ENCODE measurements at regions not wholly inside any gene's neighbourhood (a gene's known extent, or its start where the extent isn't known, plus 50 kb on each side); places are given as distances from the start of the nearest gene placed in this dataset.
"Not testable (repeated sequence)": the region's sequence is repeated elsewhere in the genome, so short reads cannot be mapped to it uniquely, and the experiment has no call there.

GRCh38 chr2:175829741-175830140, 172.3 kb downstream of the LNPK start:
- DNase-seq (ENCODE audit: low read depth) = no peak

GRCh38 chr2:175827856-175828255, 174.2 kb downstream of the LNPK start:
- DNase-seq (ENCODE audit: low read depth) = no peak

DNA sequence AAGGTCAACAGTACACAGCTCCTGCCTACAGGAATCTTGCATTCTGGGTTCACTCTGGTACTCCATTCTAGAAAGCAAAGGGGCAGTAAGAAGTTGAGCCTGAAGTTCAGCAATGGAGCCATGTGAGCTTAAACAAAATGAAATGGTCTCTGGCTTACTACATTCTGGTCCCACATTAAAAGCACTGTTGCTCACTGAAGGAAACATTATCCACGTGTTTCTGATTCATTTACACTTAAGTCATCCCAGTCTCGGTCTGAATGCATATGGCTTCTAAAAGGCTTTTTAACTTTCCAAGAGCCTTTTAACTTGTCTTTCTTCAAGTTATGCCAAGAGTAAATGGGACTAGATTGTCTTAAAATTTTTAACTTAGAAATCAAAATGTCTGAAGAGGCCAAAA, 177.8 kb downstream of the LNPK start:
- DNase-seq (ENCODE audit: low read depth) = no peak

- no peak for DNase-seq (ENCODE audit: low read depth)
Measured at GRCh38 chr2:175823707-175824073, 178.4 kb downstream of the LNPK start.

GRCh38 chr2:175823002-175823706, 178.9 kb downstream of the LNPK start:
- no peak for DNase-seq (ENCODE audit: low read depth)

DNA sequence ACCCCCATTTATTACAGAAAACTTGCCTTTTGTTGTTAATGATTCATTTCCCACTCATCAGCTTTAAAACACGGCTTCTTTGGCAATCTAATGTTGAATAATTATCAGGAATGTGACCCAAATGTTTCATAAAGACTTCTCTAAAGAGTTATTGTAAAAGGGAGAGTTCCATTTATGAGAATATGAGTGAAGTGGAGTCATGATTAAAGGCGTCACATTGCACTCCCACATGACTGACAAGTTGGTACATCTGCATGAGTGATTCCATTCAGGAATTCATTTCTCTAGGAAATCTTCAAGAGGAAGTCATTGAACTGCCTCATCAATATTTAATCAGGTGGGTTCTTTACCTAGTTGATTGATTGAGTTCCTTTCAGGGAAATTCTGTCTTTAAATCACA, 184.8 kb downstream of the LNPK start:
- DNase-seq (ENCODE audit: low read depth) = no peak

GRCh38 chr2:175815537-175815936, 186.5 kb downstream of the LNPK start:
- no peak for DNase-seq (ENCODE audit: low read depth)

DNA sequence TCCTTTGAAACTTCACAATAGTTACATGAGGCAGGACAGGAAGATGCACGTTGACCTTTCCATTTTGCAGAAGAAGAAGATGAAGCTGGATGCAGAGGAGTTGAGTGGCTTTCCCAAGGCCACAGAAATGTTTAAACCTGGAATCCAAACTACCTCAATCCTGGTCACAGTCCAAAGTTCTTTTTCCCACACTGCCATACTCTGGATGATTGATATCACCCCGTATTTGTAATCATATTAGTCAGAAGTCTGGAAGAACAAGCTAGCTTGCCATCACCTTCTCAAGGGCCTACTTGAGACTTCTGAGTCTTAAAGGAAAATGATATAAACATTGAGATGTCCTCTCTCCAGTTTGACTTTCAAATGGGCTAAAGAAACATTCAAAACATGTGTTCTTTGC, 190.1 kb downstream of the LNPK start:
- DNase-seq (ENCODE audit: low read depth) = no peak

DNA sequence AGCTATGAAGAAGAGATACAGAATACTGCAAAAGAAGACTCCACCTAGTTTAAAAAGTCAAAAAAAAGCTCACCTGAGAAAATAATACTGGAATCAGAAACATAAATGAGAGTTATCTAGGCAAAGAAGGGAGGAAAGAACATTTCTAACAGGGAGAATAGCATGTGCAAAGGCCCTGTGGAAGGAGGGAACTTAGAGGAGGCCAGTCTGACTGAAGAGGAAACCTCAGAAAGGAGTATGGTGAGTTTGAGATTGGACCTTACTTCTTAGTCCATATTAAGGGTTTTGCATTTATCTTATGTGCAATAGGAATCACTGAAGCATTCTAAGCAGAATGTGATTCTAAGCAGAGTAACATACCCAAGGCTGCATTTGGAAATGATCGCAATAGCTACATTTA, 193.2 kb downstream of the LNPK start:
- no peak for DNase-seq (ENCODE audit: low read depth)

DNA sequence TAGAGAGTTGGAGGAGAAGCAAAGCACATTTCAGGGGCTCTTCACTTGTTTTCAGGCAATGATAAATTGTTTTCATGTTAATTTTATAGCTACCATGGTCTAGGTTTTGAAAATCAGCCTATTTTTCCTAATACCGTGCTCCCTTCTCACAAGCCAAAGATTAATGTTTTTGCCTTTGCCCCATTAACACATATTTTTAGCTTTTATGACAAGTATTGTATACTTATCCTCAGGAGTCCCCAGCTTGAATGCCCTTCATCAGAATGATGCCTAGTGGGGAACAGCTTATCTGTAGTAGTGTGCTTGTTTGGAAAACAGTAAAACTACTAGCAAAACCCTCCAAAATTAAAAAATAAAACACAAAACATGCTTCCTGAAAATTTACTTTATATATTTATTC, 194.0 kb downstream of the LNPK start:
- no peak for DNase-seq (ENCODE audit: low read depth)

GRCh38 chr2:175807031-175807873, 194.8 kb downstream of the LNPK start:
- DNase-seq (ENCODE audit: low read depth) = peak; percentile 3

- no peak for DNase-seq (ENCODE audit: low read depth)
Measured at GRCh38 chr2:175806570-175806969, 195.5 kb downstream of the LNPK start.

- no peak for DNase-seq (ENCODE audit: low read depth)
Measured at GRCh38 chr2:175806125-175806490, 196.0 kb downstream of the LNPK start.

GRCh38 chr2:175805442-175806124, 196.5 kb downstream of the LNPK start:
- DNase-seq (ENCODE audit: low read depth) = no peak

- DNase-seq (ENCODE audit: low read depth) = no peak
Measured at GRCh38 chr2:175804122-175804521, 197.9 kb downstream of the LNPK start.

DNA sequence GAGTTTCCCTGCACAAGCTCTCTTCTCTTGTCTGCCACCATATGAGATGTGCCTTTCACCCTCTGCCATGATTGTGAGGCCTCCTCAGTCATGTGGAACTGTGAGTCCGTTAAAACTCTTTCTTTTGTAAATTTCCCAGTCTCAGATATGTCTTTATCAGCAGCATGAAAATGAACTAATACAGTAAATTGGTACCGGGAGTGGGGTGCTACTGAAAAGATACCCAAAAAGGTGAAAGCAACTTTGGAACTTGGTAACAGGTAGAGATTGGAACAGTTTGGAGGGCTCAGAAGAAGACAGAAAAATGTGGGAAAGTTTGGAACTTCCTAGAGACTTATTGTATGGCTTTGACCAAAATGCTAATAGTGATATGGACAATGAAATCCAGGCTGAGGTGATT, 205.6 kb downstream of the LNPK start:
- not testable (repeated sequence) for DNase-seq (ENCODE audit: low read depth)

- no peak for DNase-seq (ENCODE audit: low read depth)
Measured at GRCh38 chr2:175793648-175794047, 208.4 kb downstream of the LNPK start.

DNA sequence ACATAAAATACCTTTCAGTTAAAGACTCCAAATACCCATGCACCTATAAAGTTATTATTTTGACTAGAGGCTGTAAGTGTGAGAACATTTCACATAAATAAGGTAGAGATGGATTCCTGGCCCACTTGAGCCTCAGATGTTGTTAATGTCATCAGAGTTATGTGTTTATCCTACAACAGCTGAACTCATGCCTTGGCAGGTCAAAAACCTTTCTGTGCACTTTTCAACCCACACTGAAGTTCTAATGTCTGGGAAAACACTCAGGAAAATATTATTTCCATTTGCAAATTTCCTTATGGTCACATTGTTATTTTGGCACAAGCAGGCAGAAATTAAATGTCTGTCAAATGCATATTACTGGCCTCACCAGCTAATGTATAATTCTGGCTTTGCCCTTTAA, 209.2 kb downstream of the LNPK start:
- DNase-seq (ENCODE audit: low read depth) = no peak

DNA sequence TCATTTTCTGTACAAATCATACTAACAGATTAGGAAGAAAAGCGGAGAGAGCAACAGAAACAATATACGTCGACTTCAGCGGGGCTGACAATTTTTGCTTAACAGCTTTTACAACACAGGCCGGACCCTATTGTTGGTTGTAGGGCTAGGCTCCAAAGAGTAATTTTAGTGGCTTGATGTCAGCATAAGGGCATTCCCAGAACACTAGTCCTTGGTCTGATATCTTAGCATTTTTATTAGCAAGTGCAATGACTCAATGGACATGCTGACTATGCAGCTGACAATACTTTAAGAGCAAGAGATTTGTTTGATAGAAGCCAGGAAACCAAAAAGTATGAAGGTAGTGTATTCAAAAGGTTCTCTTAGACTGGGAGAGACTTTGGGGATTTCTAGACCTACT, 209.9 kb downstream of the LNPK start:
- no peak for DNase-seq (ENCODE audit: low read depth)

DNA sequence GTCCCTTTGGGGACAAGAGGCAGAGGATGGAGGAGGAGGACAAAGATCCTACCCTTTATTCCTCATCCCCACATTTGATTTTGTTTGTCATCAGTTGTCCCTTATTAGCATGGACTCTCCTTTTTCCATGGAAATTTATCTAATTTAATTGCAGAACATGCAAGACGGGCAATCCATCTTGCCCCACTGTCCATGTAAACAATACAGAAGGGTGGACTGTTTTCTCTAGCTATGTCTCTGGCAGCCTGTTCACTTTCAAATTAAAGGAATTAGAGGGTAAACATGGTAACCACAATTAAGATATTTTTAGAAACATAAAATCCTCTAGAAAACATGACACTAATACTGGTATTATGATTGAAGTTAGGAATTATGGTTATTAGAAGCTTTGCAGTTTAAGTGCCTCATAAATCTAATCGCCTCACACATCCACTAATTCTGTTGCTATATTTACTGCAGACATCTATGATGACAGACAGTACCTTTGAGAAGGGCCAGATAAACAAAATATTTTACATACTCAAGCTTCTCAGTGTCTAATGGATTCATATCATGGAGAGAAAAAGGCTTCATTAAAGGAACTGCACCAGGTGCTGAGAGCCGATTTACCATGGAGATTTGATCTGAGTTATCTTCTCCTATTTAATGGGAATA, 215.5 kb downstream of the LNPK start:
- no peak for DNase-seq (ENCODE audit: low read depth)

DNA sequence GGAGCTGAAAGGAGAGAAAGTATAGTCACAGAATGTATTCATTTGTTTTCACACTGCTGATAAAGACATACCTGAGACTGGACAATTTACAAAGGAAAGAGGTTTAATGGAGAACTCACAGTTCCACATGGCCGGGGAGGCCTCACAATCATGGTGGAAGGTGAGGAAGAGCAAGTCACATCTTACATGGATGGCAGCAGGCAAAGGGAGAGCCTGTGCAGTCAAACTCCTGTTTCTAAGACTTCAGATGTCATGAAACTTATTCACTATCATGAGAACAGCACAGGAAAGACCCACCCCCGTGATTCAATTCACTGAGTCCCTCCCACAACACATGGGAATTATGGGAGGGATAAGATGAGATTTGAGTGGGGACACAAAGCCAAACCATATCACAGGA, 224.7 kb downstream of the LNPK start:
- not testable (repeated sequence) for DNase-seq (ENCODE audit: low read depth)

GRCh38 chr2:175769200-175769599, 232.9 kb downstream of the LNPK start:
- DNase-seq (ENCODE audit: low read depth) = no peak

GRCh38 chr2:175766880-175767279, 235.2 kb downstream of the LNPK start:
- no peak for DNase-seq (ENCODE audit: low read depth)
